Astrocyte of the cerebellum (primary cell): ENCODE measurements at regions not wholly inside any gene's neighbourhood (a gene's known extent, or its start where the extent isn't known, plus 50 kb on each side); places are given as distances from the start of the nearest gene placed in this dataset.

ENCODE experiments used
- DNase-seq: peaks from one replicate; pipeline ENCODE4 v3.0.0-alpha.2; 2011; ENCODE audit warnings: low read depth
- H3K4me3 ChIP-seq: 2 replicates; pipeline ENCODE4 v1.5.1; 2011; ENCODE audit warnings: mild to moderate bottlenecking, low read depth, low read length, moderate library complexity
- in situ Hi-C: cut with HindIII; loops from 2 replicates; pipeline ENCODE4 v1.10.0; 2017; ENCODE audit warnings: low sequenced_read_pairs
- TF ChIP-seq, protein P1 (sequence below): IDR thresholded peaks from 2 replicates; pipeline ENCODE4 v1.5.1; 2012; ENCODE audit warnings: low read length, low read depth, moderate library complexity, mild to moderate bottlenecking; ENCODE audit errors: missing control alignments

GRCh38 chr6:19613678-19614077 lies 223.5 kb upstream of the ID4 start:
- in situ Hi-C loops: no loop called here
- TF ChIP-seq, protein P1, sequence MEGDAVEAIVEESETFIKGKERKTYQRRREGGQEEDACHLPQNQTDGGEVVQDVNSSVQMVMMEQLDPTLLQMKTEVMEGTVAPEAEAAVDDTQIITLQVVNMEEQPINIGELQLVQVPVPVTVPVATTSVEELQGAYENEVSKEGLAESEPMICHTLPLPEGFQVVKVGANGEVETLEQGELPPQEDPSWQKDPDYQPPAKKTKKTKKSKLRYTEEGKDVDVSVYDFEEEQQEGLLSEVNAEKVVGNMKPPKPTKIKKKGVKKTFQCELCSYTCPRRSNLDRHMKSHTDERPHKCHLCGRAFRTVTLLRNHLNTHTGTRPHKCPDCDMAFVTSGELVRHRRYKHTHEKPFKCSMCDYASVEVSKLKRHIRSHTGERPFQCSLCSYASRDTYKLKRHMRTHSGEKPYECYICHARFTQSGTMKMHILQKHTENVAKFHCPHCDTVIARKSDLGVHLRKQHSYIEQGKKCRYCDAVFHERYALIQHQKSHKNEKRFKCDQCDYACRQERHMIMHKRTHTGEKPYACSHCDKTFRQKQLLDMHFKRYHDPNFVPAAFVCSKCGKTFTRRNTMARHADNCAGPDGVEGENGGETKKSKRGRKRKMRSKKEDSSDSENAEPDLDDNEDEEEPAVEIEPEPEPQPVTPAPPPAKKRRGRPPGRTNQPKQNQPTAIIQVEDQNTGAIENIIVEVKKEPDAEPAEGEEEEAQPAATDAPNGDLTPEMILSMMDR: no peak
- no peak for DNase-seq
- no peak overlapping the region for H3K4me3 ChIP-seq

GRCh38 chr6:19616022-19616421 lies 221.1 kb upstream of the ID4 start:
- TF ChIP-seq, protein P1: no peak
- DNase-seq: no peak
- no peak overlapping the region for H3K4me3 ChIP-seq
- in situ Hi-C loops: no loop called here

GRCh38 chr6:19632230-19632629 lies 204.9 kb upstream of the ID4 start:
- TF ChIP-seq, protein P1: no peak
- in situ Hi-C loops: no loop called here
- no peak overlapping the region for H3K4me3 ChIP-seq
- no peak for DNase-seq

GRCh38 chr6:19632786-19633185 lies 204.4 kb upstream of the ID4 start:
- DNase-seq: no peak
- in situ Hi-C loops: no loop called here
- TF ChIP-seq, protein P1: no peak
- H3K4me3 ChIP-seq: no peak overlapping the region

- in situ Hi-C loops: no loop called here
- H3K4me3 ChIP-seq: no peak overlapping the region
- DNase-seq: no peak
- TF ChIP-seq, protein P1: no peak
Observed at GRCh38 chr6:19635728-19636127, 201.4 kb upstream of the ID4 start.

- TF ChIP-seq, protein P1: no peak
- in situ Hi-C loops: no loop called here
Observed at GRCh38 chr6:19637010-19637409, 200.2 kb upstream of the ID4 start.

GRCh38 chr6:19638931-19639330 lies 198.2 kb upstream of the ID4 start:
- no peak overlapping the region for H3K4me3 ChIP-seq
- in situ Hi-C loops: no loop called here
- TF ChIP-seq, protein P1: no peak
- DNase-seq: no peak

More at GRCh38 chr6:19637010-19637409, 200.2 kb upstream of the ID4 start:
- H3K4me3 ChIP-seq: no peak overlapping the region
- DNase-seq: no peak
